UCSD-AML1 (cell line): ENCODE measurements at regions not wholly inside any gene's neighbourhood (a gene's known extent, or its start where the extent isn't known, plus 50 kb on each side); places are given as distances from the start of the nearest gene placed in this dataset.
"Not testable (repeated sequence)": the region's sequence is repeated elsewhere in the genome, so short reads cannot be mapped to it uniquely, and the experiment has no call there.

Experiments
- DNase-seq: peaks from one replicate; lab custom pipeline; 2025; ENCODE audit not compliant: unreplicated experiment; lab: John Stamatoyannopoulos, UW

- DNase-seq: no peak
These were observed 101.1 kb upstream of the IGF1R start for GRCh38 chr15:98547275-98547674.

GRCh38 chr15:98547741-98548138, 100.6 kb upstream of the IGF1R start:
- no peak for DNase-seq

- no peak for DNase-seq
These were observed 100.0 kb upstream of the IGF1R start for GRCh38 chr15:98548139-98548971.

GRCh38 chr15:98549003-98549402, 99.3 kb upstream of the IGF1R start:
- no peak for DNase-seq

GRCh38 chr15:98549741-98550140, 98.6 kb upstream of the IGF1R start:
- DNase-seq: no peak

- DNase-seq: not testable (repeated sequence)
These were observed 98.0 kb upstream of the IGF1R start for GRCh38 chr15:98550363-98550762.

- DNase-seq: no peak
These were observed 96.3 kb upstream of the IGF1R start for GRCh38 chr15:98551936-98552562.

GRCh38 chr15:98554272-98555172, 93.8 kb upstream of the IGF1R start:
- no peak for DNase-seq

- no peak for DNase-seq
These were observed 93.2 kb upstream of the IGF1R start for GRCh38 chr15:98555173-98555515.

- no peak for DNase-seq
These were observed 92.0 kb upstream of the IGF1R start for GRCh38 chr15:98556321-98556720.

GRCh38 chr15:98560338-98560737, 88.0 kb upstream of the IGF1R start:
- no peak for DNase-seq

- no peak for DNase-seq
These were observed 87.0 kb upstream of the IGF1R start for GRCh38 chr15:98561169-98561941.

GRCh38 chr15:98562331-98562937, 85.9 kb upstream of the IGF1R start:
- no peak for DNase-seq

- no peak for DNase-seq
These were observed 82.8 kb upstream of the IGF1R start for GRCh38 chr15:98565566-98565965.

GRCh38 chr15:98567951-98568350, 80.4 kb upstream of the IGF1R start:
- no peak for DNase-seq

- DNase-seq: no peak
These were observed 79.8 kb upstream of the IGF1R start for GRCh38 chr15:98568382-98569017.

GRCh38 chr15:98570119-98570518, 78.2 kb upstream of the IGF1R start:
- DNase-seq: no peak

- DNase-seq: no peak
These were observed 67.8 kb upstream of the IGF1R start for GRCh38 chr15:98580572-98580971.

GRCh38 chr15:98581715-98582114, 66.6 kb upstream of the IGF1R start:
- DNase-seq: no peak
